Neural cell (in vitro differentiated cells): ENCODE measurements at regions not wholly inside any gene's neighbourhood (a gene's known extent, or its start where the extent isn't known, plus 50 kb on each side); places are given as distances from the start of the nearest gene placed in this dataset.

Experiments
- EZH2 ChIP-seq: fragments of 200-600, 300-800 bp; shearing (Covaris generic), sonication (generic); IDR thresholded peaks from 2 replicates; pipeline ENCODE4 v1.6.1; 2014; ENCODE audit warnings: antibody characterized with exemption, low read length, borderline replicate concordance, mild to moderate bottlenecking; ENCODE audit not compliant: insufficient read depth, poor library complexity, severe bottlenecking
- POLR2AphosphoS5 ChIP-seq: IDR thresholded peaks from 2 replicates; pipeline ENCODE4 v1.6.1; 2012
- TAF1 ChIP-seq: IDR thresholded peaks from 2 replicates; pipeline ENCODE4 v1.6.1; 2012; ENCODE audit warnings: low read depth
- TF ChIP-seq, protein P1 (sequence below): fragments of 450-650 bp; IDR thresholded peaks from 2 replicates; pipeline ENCODE4 v1.5.1; 2014; ENCODE audit warnings: antibody characterized with exemption, mild to moderate bottlenecking, moderate library complexity; ENCODE audit not compliant: poor library complexity, severe bottlenecking

DNA sequence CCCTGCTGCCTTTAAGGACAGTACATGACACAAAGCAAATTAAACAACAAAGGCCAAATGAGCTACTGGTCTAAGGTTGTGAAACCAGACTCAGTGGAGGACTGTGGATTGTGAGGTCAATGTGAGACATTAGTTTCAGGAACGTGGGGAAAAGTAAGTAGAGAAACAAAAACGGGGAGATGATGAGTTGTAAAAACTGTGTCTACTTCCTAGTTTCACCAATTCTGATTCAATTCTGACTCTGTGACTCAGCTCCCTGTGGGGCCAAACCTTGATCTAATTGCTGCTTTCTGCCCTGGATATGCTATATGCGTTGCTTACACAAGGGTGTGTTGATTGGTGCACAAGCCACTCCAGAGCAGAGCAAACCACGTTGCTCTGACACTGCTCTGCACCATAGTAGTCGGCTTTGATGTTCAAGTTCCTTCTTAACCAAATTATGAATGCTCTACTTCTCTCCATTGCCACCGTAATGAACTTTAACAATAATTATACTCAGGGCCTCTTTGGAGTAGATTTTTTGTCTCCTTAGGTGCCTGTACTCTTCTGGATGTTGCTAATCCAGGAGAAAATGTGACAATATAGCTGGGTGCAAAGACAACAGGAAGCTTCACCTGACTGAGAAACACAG is 1640.1 kb upstream of the CELF4 start:
- TF ChIP-seq, protein P1, sequence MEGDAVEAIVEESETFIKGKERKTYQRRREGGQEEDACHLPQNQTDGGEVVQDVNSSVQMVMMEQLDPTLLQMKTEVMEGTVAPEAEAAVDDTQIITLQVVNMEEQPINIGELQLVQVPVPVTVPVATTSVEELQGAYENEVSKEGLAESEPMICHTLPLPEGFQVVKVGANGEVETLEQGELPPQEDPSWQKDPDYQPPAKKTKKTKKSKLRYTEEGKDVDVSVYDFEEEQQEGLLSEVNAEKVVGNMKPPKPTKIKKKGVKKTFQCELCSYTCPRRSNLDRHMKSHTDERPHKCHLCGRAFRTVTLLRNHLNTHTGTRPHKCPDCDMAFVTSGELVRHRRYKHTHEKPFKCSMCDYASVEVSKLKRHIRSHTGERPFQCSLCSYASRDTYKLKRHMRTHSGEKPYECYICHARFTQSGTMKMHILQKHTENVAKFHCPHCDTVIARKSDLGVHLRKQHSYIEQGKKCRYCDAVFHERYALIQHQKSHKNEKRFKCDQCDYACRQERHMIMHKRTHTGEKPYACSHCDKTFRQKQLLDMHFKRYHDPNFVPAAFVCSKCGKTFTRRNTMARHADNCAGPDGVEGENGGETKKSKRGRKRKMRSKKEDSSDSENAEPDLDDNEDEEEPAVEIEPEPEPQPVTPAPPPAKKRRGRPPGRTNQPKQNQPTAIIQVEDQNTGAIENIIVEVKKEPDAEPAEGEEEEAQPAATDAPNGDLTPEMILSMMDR = no peak
- no peak for TF ChIP-seq POLR2AphosphoS5
- TF ChIP-seq EZH2 = no peak
- TF ChIP-seq TAF1 = no peak
